GM13977 (cell line): ENCODE measurements at regions not wholly inside any gene's neighbourhood (a gene's known extent, or its start where the extent isn't known, plus 50 kb on each side); places are given as distances from the start of the nearest gene placed in this dataset.

ENCODE experiments used
- DNase-seq: peaks from one replicate; pipeline ENCODE4 v3.0.0; 2012; ENCODE audit warnings: low spot score
- in situ Hi-C: fragments of 300-500 bp; cut with MboI; formaldehyde crosslinking; loops from one replicate; pipeline ENCODE4 v1.12.0; 2022; ENCODE audit warnings: low sequenced_read_pairs, low pct_unique_long_range_greater_than_20kb, mixed read lengths, inconsistent platforms; ENCODE audit not compliant: unreplicated experiment
- TF ChIP-seq, protein P1 (sequence below): IDR thresholded peaks from 2 replicates; pipeline ENCODE4 v1.5.1; 2012; ENCODE audit warnings: mild to moderate bottlenecking, control low read depth; ENCODE audit not compliant: insufficient read depth; ENCODE audit errors: extremely low read depth, missing control alignments

DNA sequence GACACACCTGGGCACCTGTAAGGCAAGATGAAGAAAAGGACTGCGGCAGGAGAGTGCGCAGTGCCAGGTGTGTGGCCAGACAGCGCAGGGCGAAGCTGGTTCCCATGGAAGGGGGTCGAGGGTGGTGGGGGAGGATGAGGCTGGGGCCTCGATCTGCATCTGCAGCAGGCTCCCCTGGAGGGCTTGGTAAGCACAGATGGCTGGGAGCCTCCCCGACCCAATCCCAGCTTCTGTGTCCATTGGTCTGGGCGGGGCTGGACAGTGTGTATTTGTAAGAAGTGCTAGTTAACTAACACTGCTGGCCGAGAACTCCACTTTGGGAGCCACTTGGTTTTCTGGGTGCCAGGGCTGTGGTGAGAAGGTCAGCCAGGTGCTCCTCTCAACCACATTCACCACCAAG lies 385.1 kb upstream of the IRX1 start:
- in situ Hi-C loops, result no loop called here
- TF ChIP-seq, protein P1, sequence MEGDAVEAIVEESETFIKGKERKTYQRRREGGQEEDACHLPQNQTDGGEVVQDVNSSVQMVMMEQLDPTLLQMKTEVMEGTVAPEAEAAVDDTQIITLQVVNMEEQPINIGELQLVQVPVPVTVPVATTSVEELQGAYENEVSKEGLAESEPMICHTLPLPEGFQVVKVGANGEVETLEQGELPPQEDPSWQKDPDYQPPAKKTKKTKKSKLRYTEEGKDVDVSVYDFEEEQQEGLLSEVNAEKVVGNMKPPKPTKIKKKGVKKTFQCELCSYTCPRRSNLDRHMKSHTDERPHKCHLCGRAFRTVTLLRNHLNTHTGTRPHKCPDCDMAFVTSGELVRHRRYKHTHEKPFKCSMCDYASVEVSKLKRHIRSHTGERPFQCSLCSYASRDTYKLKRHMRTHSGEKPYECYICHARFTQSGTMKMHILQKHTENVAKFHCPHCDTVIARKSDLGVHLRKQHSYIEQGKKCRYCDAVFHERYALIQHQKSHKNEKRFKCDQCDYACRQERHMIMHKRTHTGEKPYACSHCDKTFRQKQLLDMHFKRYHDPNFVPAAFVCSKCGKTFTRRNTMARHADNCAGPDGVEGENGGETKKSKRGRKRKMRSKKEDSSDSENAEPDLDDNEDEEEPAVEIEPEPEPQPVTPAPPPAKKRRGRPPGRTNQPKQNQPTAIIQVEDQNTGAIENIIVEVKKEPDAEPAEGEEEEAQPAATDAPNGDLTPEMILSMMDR, result no peak
- no peak for DNase-seq

DNA sequence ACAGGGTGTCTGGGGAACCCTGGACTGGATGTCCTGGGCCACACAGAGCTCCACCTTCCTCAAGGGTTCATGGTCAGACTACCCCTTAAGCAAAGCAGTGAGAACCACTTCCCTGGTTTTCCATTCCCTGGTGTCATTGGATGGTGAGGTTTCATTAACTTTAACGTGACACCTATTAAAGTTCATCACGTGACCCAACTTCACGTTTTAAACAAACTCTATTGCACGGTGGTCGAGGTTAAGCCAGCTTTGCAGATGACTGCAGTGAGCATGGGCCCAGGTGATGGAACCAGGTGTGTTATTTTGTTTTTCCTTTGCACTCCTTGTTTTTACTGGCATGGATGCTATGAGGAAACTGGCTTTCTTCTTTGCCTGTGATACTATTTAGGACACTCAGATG lies 385.7 kb upstream of the IRX1 start:
- in situ Hi-C loops, result no loop called here
- TF ChIP-seq, protein P1, result no peak
- no peak for DNase-seq

DNA sequence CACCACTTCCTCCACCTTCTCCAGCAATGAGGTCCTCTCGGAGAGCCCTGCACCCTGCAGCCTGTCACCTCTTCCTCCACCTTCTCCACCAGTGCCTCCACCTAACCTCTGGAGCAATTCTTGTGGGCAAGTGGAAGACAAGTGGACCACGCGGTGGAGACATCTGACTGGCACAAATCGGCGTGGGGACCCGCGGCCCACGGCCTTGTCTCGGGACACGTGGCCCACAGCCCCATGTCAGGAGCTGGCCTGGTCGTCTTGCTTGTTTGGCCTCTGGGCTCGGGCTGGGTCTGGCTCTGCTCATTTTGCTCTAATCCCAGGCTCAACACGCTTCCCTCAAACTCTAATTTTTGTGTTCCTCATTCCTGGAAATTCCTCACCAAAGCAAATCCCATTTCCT lies 393.1 kb upstream of the IRX1 start:
- in situ Hi-C loops, result no loop called here
- DNase-seq, result no peak
- TF ChIP-seq, protein P1, result no peak

DNA sequence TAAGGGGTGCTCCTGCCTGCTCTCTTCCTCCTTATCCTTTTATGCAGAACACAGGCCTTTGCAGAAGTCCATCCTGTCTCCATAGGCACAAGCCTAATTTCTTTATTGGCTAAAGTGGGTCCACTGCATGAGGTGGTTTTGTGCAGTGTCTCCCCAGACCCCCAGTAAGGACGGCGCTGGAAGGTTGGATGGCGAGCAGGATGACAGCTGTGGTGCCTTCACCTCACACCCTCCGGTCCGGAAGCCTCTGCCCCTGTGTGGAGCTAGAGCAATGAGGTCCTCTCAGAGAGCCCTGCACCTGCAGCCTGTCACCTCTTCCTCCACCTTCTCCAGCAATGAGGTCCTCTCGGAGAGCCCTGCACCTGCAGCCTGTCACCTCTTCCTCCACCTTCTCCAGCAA lies 393.7 kb upstream of the IRX1 start:
- no peak for DNase-seq
- TF ChIP-seq, protein P1, result no peak
- in situ Hi-C loops, result no loop called here

DNA sequence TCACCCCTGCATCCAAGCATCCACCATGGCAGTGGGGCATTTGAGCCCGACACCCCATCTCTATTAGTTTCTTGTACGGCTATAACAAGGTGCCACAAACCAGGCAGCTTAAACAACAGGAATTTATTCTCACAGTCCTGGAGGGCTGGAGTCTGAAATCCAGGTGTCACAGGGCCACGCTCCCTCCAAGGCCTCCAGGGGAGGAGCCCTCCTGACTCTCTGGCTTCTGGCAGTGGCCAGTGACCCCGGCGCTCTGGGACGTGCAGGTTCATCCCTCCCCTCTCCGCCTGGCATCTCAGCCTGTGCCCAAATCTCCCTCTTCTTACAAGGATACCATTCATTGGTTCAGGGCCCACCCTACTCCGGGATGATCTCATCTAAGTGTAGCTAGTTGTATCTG lies 394.5 kb upstream of the IRX1 start:
- in situ Hi-C loops, result no loop called here
- TF ChIP-seq, protein P1, result no peak
- no peak for DNase-seq

DNA sequence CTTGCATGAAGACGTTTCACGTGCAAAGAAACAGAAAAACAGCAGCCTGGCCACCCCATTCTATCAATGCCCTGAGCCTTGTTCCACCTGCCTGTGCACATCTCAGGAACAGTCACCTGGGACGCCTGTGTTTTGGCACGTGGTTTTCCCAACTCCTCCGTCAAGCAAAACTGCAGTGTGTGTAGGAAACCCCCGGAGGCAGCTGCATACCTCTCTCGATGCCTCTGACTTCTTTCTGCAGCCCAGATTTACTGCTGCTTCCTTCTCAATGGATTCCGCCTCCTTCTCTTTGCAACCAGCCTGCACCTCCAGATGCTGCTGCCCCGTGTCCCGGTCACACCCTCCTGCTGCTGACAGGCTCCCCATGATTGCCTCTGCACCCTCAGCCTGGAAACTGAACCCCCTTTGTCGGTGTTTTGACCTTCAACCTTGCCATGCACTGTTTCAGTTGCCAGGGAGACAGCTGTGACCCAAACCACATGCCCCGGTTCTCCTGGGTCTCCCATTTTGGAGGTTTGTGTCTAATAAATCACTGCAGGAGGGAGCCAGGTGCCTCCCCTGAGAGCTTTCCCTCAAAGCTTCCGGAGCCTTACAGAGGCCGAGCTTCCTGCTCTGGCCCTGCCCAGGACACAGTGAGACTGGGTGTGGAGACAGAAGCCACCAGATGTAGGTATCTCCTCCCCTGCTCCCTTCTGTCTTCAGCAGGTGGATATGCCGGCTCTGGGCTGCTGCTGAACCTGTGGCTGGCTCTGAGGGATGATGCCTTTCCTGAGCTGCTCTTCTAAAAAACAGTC lies 395.5 kb upstream of the IRX1 start:
- in situ Hi-C loops, result no loop called here
- DNase-seq, result no peak

More for the DNA sequence above, 395.5 kb upstream of the IRX1 start:
- TF ChIP-seq, protein P1, result no peak
